ENCODE measurements at regions not wholly inside any gene's neighbourhood (a gene's known extent, or its start where the extent isn't known, plus 50 kb on each side); places are given as distances from the start of the nearest gene placed in this dataset.

GRCh38 chr15:61685971-61686370 lies 374.3 kb downstream of the VPS13C start:
- no peaks in the 10 kb centered on the region for H3K36me3 Mint-ChIP-seq (ENCODE audit: low read depth)
- H3K27ac Mint-ChIP-seq: no peak overlapping the region
- H3K27me3 Mint-ChIP-seq: peaks cover 2% of the 10 kb centered on the region
- ChIA-PET POLR2A (no interaction called here), CTCF (no interaction called here)
- H3K4me1 Mint-ChIP-seq: no peaks in the 10 kb centered on the region
- H3K4me3 Mint-ChIP-seq: no peak overlapping the region
- DNase-seq: no peak
- H3K9me3 Mint-ChIP-seq: no peaks in the 10 kb centered on the region

- ChIA-PET POLR2A (no interaction called here), CTCF (no interaction called here)
- Mint-ChIP-seq H3K4me3 (no peak overlapping the region), H3K36me3 (ENCODE audit: low read depth) (no peaks in the 10 kb centered on the region), H3K9me3 (no peaks in the 10 kb centered on the region), H3K4me1 (no peaks in the 10 kb centered on the region), H3K27ac (no peak overlapping the region), H3K27me3 (peaks cover 2% of the 10 kb centered on the region)
- no peak for DNase-seq
Observed at GRCh38 chr15:61685534-61685933, 374.7 kb downstream of the VPS13C start.

- Mint-ChIP-seq H3K4me1 (no peaks in the 10 kb centered on the region), H3K9me3 (no peaks in the 10 kb centered on the region)
Observed at GRCh38 chr15:61684749-61685467, 375.3 kb downstream of the VPS13C start.

GRCh38 chr15:61682891-61683735 lies 377.1 kb downstream of the VPS13C start:
- ChIA-PET CTCF (interaction anchor here (0.6 kb wide), 1 partner anchor 16 kb away, joined by 3 read pairs; no protein-coding TSS in a partner anchor), POLR2A (no interaction called here)
- Mint-ChIP-seq H3K36me3 (ENCODE audit: low read depth) (no peaks in the 10 kb centered on the region), H3K4me3 (no peak overlapping the region), H3K27me3 (peaks cover 4% of the 10 kb centered on the region), H3K4me1 (no peaks in the 10 kb centered on the region), H3K27ac (no peak overlapping the region), H3K9me3 (no peaks in the 10 kb centered on the region)
- DNase-seq: no peak

More at GRCh38 chr15:61684749-61685467, 375.3 kb downstream of the VPS13C start:
- Mint-ChIP-seq H3K4me3 (no peak overlapping the region), H3K36me3 (ENCODE audit: low read depth) (no peaks in the 10 kb centered on the region), H3K27ac (no peak overlapping the region), H3K27me3 (peaks cover 2% of the 10 kb centered on the region)
- ChIA-PET POLR2A (no interaction called here), CTCF (no interaction called here)
- DNase-seq: no peak

- peaks cover 2% of the 10 kb centered on the region for H3K27me3 Mint-ChIP-seq
- no peak for DNase-seq
- no peak overlapping the region for H3K27ac Mint-ChIP-seq
- no peaks in the 10 kb centered on the region for H3K9me3 Mint-ChIP-seq
- ChIA-PET POLR2A (interaction anchor here (0.6 kb wide), 1 partner anchor 54 kb away, joined by 4 read pairs; no protein-coding TSS in a partner anchor), CTCF (no interaction called here)
- H3K4me1 Mint-ChIP-seq: no peaks in the 10 kb centered on the region
- H3K4me3 Mint-ChIP-seq: no peak overlapping the region
- H3K36me3 Mint-ChIP-seq (ENCODE audit: low read depth): no peaks in the 10 kb centered on the region
Observed at GRCh38 chr15:61681676-61682075, 378.6 kb downstream of the VPS13C start.

- H3K27me3 Mint-ChIP-seq: peaks cover 4% of the 10 kb centered on the region
- no peaks in the 10 kb centered on the region for H3K9me3 Mint-ChIP-seq
- no peak overlapping the region for H3K4me3 Mint-ChIP-seq
- H3K27ac Mint-ChIP-seq: no peak overlapping the region
- no peaks in the 10 kb centered on the region for H3K36me3 Mint-ChIP-seq (ENCODE audit: low read depth)
- CTCF ChIA-PET: no interaction called here
- DNase-seq: no peak
- H3K4me1 Mint-ChIP-seq: no peaks in the 10 kb centered on the region
- POLR2A ChIA-PET: no interaction called here
Observed at GRCh38 chr15:61681038-61681418, 379.2 kb downstream of the VPS13C start.

- Mint-ChIP-seq H3K9me3 (no peaks in the 10 kb centered on the region), H3K27me3 (peaks cover 8% of the 10 kb centered on the region), H3K27ac (no peak overlapping the region), H3K4me3 (no peak overlapping the region), H3K4me1 (no peaks in the 10 kb centered on the region), H3K36me3 (ENCODE audit: low read depth) (no peaks in the 10 kb centered on the region)
- ChIA-PET POLR2A (no interaction called here), CTCF (no interaction called here)
- no peak for DNase-seq
Observed at GRCh38 chr15:61680260-61681037, 379.8 kb downstream of the VPS13C start.

- H3K27ac Mint-ChIP-seq: no peak overlapping the region
- ChIA-PET POLR2A (no interaction called here), CTCF (no interaction called here)
- no peaks in the 10 kb centered on the region for H3K9me3 Mint-ChIP-seq
- DNase-seq: no peak
- H3K4me3 Mint-ChIP-seq: no peak overlapping the region
- H3K36me3 Mint-ChIP-seq (ENCODE audit: low read depth): no peaks in the 10 kb centered on the region
- no peaks in the 10 kb centered on the region for H3K4me1 Mint-ChIP-seq
- H3K27me3 Mint-ChIP-seq: peaks cover 13% of the 10 kb centered on the region
Observed at GRCh38 chr15:61671736-61672135, 388.5 kb downstream of the VPS13C start.

GRCh38 chr15:61668444-61668843 lies 391.8 kb downstream of the VPS13C start:
- DNase-seq: no peak
- Mint-ChIP-seq H3K4me1 (no peaks in the 10 kb centered on the region), H3K27ac (no peak overlapping the region), H3K27me3 (peaks cover 9% of the 10 kb centered on the region), H3K9me3 (no peaks in the 10 kb centered on the region), H3K36me3 (ENCODE audit: low read depth) (no peaks in the 10 kb centered on the region), H3K4me3 (no peak overlapping the region)
- ChIA-PET CTCF (no interaction called here), POLR2A (no interaction called here)

GRCh38 chr15:61661791-61662190 lies 398.5 kb downstream of the VPS13C start:
- Mint-ChIP-seq H3K27ac (no peak overlapping the region), H3K36me3 (ENCODE audit: low read depth) (no peaks in the 10 kb centered on the region), H3K4me3 (no peak overlapping the region), H3K9me3 (no peaks in the 10 kb centered on the region), H3K4me1 (no peaks in the 10 kb centered on the region), H3K27me3 (peaks cover 16% of the 10 kb centered on the region)
- DNase-seq: no peak
- ChIA-PET CTCF (no interaction called here), POLR2A (no interaction called here)

- Mint-ChIP-seq H3K4me3 (no peak overlapping the region), H3K27ac (no peak overlapping the region), H3K4me1 (no peaks in the 10 kb centered on the region), H3K36me3 (ENCODE audit: low read depth) (no peaks in the 10 kb centered on the region), H3K27me3 (peaks cover 14% of the 10 kb centered on the region), H3K9me3 (no peaks in the 10 kb centered on the region)
- CTCF ChIA-PET: interaction anchor here (1.3 kb wide), 1 partner anchor 173 kb away, joined by 3 read pairs; no protein-coding TSS in a partner anchor
- POLR2A ChIA-PET: no interaction called here
- DNase-seq: no peak
Observed at GRCh38 chr15:61660579-61660978, 399.7 kb downstream of the VPS13C start.

- no peak overlapping the region for H3K4me3 Mint-ChIP-seq
- H3K27me3 Mint-ChIP-seq: peaks cover 12% of the 10 kb centered on the region
- H3K9me3 Mint-ChIP-seq: no peaks in the 10 kb centered on the region
- H3K4me1 Mint-ChIP-seq: no peaks in the 10 kb centered on the region
- DNase-seq: no peak
- ChIA-PET POLR2A (no interaction called here), CTCF (interaction anchor here (0.8 kb wide), 1 partner anchor 10 kb away, joined by 3 read pairs; no protein-coding TSS in a partner anchor)
- H3K36me3 Mint-ChIP-seq (ENCODE audit: low read depth): no peaks in the 10 kb centered on the region
- no peak overlapping the region for H3K27ac Mint-ChIP-seq
Observed at GRCh38 chr15:61659566-61660190, 400.6 kb downstream of the VPS13C start.

- Mint-ChIP-seq H3K36me3 (ENCODE audit: low read depth) (no peaks in the 10 kb centered on the region), H3K4me3 (no peak overlapping the region), H3K27me3 (peaks cover 10% of the 10 kb centered on the region), H3K9me3 (no peaks in the 10 kb centered on the region), H3K27ac (no peak overlapping the region), H3K4me1 (no peaks in the 10 kb centered on the region)
- no peak for DNase-seq
- ChIA-PET POLR2A (no interaction called here), CTCF (no interaction called here)
Observed at GRCh38 chr15:61657461-61657860, 402.8 kb downstream of the VPS13C start.
